H4 (cell line): ENCODE measurements at regions not wholly inside any gene's neighbourhood (a gene's known extent, or its start where the extent isn't known, plus 50 kb on each side); places are given as distances from the start of the nearest gene placed in this dataset.

Experiments
- DNase-seq: peaks from one replicate; pipeline ENCODE4 v3.0.0-alpha.2; 2015; ENCODE audit warnings: low spot score

- DNase-seq: no peak
Measured at GRCh38 chr16:63618896-63619485, 1502.9 kb downstream of the CDH11 start.

DNA sequence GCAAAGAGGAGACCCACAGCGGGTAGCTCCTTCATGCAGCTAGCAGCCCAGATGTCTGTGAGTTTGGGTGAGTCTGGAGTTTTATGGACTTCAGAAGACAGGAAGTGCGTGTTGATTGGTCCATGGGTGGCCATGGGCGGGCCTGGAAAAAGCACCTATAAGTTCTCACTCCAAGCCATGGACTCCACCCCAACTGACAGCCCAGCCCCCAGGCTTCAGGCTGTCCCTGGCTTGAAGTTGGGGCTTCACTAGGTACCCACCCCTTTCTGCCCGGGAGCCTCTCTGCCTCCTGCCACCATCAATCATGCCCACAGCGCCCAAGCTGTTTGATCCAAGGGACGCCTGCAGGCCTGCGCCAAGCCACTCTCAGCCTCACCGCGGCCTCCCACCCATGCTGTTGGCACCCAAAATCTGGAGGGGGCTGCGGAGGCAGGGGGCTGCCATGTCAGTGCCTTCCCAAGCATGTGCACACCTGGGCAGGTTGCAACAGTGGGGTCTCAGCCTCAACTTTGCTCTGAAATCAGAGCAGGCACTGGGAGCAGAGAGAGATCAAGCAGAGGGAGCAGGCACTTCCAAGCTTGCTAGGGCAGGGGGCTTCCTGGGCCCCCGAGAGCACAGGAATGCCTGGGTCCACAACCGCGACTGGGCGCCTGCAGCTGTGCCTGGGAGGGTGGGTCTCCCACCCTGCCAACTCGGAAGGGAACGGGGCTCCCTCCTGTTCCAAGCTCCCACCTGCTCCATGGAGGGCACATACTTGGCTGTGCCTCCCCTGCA lies 1503.7 kb downstream of the CDH11 start:
- peak; percentile 76 for DNase-seq

DNA sequence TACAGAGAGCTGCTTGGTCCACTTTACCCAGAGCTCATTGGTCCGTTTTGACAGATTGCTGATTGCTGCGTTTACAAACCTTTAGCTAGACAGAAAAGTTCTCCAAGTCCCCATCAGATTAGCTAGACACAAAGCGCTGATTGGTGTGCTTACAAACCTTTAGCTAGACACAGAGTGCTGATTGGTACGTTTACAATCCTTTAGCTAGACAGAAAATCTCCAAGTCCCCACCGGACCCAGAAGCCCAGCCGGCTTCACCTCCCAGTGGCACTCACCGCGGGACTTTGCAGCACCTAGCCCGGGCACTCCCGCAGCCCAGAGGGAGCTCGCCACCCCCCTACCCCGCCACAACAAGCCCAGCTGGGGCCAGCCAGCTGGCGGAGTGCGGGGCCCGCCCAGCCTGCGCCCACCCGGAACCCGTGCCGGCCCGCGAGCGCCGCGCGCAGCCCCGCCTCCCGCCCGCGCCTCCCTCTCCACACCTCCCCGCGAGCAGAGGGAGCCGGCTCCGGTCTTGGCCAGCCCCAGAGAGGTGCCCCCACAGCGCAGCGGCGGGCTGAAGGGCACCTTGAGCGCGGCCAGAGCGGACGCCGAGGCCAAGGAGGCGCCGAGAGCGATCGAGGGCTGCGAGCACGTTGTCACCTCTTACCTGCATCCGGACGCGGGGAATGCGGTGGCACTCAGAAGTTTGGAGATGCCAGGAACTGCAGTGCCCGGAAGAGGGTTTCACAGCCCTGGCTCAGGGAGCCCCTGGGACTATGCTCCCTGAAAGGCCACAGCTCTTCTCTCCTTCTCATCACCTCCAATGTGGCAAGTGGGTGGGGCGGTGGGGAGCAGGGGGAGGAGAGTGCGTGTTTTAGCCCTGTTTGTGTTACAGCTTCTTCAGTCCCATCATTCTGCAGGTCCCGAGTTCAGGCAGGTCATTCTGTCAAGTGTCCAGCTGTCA lies 1504.5 kb downstream of the CDH11 start:
- peak; percentile 46 for DNase-seq

DNA sequence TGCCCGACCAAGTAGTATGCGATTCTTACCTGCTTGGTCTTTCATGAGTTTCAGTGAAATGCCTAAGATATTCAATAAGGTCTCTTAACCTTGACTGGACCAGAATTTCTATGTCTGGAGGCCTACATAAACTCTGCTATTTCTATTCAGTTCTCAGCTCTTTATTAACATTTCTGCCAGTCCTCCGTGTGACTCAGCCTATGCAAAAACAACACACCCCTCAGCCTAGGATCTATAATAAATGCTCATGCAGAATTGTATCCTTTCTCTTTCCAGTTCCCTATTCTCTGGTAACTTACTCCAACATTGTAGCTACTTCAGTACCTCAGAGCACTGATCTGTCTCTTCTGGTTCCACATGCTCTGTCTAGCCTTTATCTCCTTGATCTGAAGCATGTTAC lies 1507.4 kb downstream of the CDH11 start:
- DNase-seq: no peak

DNA sequence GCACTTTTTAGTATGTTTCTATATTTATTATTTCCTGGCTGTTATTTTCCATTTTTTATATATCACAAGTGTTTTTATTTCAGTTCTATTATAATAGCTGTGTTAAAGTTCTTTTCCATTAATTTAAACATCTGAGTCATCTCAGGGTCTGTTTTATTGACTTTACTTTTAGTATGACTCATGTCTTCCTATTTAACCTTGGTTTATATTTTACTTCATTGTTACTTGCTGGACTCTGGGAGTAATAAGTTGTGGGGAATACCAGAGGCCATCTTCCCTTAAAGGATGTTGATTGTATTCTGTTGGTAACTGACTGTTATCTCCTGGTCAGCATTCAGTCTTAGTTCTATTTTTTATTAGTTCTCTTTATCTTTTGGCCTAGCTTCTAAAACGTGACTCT lies 1508.2 kb downstream of the CDH11 start:
- DNase-seq: peak; percentile 80

- DNase-seq: peak; percentile 25
Measured at GRCh38 chr16:63612462-63613227, 1509.2 kb downstream of the CDH11 start.

DNA sequence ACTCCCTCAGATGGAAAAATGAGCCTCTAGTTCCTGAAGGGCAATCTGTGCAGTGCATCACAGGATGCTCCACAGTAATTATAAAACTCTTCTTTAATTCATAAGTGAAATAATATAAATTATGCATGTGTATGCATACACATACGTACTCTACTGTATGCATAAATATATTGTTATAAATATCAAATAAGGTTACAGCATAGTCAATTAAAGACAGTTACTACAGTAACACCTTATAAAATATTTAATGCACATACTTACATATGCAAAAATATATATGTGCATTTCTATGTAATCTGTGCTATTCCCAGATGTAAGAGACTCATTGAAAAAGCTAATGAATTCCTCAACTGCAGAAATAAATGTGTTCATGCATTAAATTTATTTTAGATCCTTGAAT lies 1515.1 kb downstream of the CDH11 start:
- DNase-seq: no peak

DNA sequence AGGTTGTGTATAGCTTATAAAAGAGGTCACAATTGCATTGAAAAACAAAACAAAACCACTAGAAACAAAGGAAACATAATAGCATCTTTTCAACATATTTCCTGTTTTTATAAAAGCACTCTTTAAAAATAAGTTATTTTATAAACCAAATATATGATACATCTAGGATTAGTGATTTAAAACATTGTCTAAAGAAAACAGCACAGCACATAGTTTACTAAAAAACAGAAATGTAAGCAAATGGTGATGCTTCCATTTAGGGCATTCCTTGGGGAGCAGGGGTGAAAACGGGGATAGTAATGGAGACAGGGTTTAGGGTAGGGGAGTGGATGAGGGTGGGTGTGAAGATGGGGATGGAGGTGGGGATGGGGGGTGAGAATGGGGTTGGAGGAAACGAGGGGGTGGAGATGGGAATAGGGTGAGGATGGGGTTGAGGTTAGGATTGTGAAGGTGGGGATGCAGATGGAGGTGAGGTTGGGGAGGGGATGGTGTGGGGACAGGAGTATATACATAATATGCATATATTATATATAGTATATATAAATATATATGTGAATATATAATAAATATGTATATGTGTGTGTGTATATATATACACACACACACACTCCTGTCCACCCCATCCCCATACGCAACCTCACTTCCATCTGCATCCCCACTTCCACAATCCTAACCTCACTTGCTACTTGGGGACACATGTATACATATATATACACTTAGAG lies 1519.5 kb downstream of the CDH11 start:
- DNase-seq: no peak

DNA sequence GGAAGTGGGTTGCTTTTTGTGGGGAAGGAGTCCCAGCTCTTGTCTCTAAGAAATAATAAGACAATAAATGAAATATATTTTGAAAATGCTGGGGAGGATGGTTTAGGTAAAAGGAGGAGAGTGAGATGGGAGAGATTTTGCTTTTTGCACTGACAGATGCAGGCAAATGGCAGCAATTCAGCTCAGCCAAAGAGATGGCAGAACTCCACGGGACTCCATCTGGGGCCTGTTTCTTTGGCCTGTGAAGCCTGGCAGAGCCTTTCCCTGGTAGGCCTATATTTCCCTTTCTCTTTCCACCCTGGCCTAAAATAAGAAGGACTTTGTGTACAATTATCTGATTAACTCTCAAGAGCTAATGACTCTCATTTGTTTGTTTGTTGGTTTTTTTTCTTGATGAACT lies 1525.1 kb downstream of the CDH11 start:
- no peak for DNase-seq

- no peak for DNase-seq
Measured at GRCh38 chr16:63592852-63593251, 1529.0 kb downstream of the CDH11 start.

- no peak for DNase-seq
Measured at GRCh38 chr16:63581570-63581969, 1540.3 kb downstream of the CDH11 start.

DNA sequence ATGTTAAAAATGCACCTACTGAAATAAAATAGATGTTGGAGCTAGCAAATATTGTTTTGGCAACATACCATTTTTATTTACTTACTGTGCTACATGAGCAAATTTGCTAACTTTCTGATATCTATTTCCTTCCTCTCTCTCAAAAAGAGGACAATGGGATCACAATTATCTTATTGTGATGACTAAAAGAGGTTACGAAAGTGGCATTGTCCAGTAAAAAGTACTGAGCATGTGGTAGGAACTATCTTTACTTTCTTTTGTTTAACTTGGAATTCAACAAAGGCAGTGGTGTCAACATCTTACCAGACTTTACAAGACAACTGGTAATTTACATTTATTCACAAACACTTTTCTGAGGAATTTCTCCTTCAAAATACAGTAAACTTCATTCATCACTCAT lies 1542.6 kb upstream of the CDH8 start:
- DNase-seq: no peak

DNA sequence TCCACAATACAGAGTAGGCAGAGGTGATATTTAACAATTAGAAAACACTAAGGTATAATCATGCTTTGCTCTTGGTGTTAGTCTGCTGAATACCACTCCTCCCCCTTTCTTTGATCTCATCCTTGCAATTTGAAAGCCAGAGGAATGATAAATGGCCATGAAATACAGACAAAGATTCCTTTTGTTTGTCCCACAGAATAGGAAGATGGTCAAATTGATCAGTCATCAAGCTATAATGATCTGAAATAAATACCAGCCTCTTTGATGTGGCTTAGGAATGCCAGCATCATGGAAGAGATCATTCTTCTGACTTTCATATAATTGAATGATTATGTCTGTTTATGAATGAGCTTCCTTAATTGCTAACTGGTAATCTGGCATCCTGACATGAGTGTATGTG lies 1541.7 kb upstream of the CDH8 start:
- DNase-seq: no peak

GRCh38 chr16:63575041-63575440 lies 1538.8 kb upstream of the CDH8 start:
- DNase-seq: no peak

DNA sequence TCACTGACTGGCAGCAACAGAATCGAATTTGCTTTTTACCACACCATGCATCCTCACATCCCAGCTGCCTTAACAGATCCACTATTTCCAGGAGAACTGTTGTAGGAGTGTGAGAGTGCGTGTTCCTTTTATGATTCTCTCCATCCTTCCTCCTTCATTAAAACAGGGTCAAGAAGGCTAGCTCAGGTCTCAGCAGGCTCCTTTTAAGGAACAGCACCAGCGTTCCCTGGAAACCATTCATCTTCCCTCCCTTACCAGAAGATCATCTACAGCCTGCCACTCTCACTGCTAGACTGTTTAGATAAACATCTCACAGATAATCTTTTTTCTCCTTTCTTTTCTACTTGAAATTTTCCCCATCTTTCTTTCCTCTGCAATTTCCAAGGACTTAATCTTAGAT lies 1531.9 kb upstream of the CDH8 start:
- no peak for DNase-seq

DNA sequence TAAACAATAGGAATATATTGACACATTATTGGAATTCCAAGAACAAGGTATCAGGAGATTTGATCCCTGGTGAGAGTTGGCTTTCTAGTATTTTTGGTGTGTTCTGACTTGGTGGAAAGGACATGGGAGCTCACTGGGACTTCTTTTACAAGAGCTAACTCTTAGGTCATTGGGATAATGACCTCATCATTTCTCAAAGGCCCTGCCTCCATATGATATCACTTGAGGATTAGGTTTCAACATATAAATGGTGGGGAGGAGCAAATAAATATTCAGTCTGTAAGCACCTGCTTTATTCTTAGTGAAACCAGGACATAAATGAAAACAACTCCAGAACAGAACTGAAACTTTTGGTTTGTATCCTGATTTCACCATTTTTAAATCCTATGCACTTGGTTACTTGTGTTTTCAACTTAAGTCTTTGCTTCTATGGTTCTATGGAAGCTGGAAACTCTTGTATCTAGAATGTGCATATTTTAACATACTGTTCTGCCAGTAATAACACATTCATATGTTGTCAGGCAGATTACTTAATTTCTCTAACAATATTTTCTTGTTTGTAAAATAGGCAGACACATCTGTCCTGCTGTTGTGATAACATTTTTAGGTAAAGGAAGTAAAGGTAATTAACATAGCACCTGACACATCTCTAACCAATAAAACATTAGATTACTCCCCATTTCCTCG lies 1527.7 kb upstream of the CDH8 start:
- no peak for DNase-seq

DNA sequence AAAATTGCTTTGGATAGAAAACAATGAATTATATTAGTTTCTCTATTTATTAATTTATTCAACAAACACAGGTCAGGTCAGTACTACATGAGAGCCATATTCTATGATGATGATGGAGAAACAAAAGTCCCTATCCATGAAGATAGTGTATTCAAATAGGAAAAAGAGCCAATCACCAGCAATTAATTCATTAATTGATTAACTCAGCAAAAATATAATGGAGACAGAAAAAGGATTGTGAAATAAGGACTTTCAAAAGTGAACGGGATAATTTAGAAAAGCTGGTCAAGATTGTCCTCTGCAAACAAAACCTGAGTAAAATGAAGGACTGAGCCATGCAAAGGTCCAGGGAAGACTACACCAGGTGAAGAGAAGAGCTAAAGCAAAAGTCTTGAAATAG lies 1517.7 kb upstream of the CDH8 start:
- DNase-seq: no peak

DNA sequence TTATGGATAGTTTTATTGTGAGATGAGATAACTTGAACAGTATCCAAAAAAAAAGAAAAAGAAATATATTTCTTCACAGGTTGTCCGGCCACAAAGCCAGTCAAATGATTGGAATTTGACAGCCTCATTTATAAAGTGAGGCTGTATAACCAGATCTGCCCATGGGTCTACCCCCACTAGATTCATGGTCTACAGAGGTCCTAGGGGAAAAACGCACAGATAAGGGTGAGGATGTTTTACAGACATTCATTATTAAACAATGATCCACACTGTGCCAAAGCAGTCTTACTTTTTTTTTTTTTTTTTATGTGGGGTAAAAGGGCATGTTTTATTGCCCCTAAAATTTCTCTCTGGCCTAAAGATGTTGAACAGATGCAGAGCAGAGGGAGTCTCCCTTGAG lies 1503.0 kb upstream of the CDH8 start:
- DNase-seq: no peak

DNA sequence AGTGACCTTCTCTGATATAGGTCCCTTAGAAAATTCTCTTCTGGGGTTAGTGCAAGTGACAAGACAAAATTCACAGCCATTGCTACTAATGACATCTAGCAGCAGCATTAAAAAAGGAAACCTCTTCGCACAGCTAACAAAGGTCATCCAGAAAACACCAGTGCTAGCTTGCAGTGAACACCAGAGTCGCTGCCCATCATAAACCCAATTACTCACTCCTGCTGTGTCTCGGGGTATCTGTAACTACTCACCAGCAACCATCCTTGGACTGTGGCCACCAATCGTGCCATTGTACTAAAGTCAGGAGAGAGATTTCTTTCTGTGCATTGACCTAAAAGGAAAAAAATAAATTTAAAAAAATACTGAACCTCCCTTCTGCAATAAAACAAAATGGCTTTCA lies 1494.7 kb upstream of the CDH8 start:
- DNase-seq: no peak

DNA sequence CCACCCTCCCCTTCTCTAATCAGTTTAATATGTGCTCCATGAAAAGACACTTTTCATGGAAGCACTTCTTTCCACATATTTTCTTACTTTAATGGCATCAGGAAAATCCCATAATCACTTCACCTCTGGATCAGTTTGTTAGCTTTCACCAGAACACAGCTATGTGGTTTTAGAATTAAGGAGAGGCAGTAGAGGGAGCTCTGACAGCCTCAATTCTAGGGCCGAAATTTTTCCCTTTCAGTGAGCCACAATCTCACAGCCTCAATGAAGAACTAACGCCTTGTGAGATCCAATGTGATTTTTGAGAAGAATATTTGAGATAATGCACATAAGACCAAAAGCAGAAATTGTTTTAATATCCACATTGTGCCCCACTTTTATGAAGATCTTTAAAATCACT lies 1494.0 kb upstream of the CDH8 start:
- DNase-seq: no peak

GRCh38 chr16:63527404-63527803 lies 1491.2 kb upstream of the CDH8 start:
- DNase-seq: no peak
